ENCODE measurements at regions not wholly inside any gene's neighbourhood (a gene's known extent, or its start where the extent isn't known, plus 50 kb on each side); places are given as distances from the start of the nearest gene placed in this dataset.
"Not testable (repeated sequence)": the region's sequence is repeated elsewhere in the genome, so short reads cannot be mapped to it uniquely, and the experiment has no call there.

GRCh38 chr13:90447034-90447733, 900.3 kb upstream of the MIR17HG start:
- DNase-seq = no peak

DNA sequence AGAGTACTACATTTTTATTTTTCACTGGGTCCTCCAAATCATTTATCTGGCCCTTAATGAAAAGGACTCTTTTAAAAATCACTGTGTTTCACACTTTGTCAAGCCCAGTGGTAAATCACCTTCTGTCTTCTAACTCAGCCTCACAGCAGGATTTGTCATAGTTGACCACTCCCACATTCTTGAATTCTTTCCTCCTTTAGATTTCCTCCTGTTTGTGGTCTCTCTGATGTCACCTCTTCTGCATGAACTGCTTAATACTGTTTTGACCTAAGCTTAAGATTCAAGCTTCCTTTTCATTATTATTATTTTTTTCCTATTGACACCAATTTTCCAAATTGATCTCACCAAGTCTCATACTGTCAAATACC, 899.8 kb upstream of the MIR17HG start:
- DNase-seq = no peak

- no peak for DNase-seq
Measured at GRCh38 chr13:90448466-90449037, 898.9 kb upstream of the MIR17HG start.

DNA sequence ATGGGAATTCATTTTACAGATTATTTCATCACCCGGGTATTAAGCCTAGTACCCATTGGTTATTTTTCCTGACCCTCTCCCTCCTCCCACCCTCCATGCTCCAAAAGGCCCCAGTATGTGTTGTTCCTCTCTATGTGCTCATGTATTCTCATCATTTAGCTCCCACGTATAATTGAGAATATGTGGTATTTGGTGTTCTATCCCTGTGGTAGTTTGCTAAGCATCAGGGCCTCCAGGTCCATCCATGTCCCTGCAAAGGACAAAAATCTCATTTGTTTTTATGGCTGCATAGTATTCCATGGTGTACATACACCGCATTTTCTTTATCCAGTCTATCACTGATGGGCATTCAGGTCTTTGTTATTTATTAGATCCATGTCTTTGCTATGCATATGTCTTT, 894.1 kb upstream of the MIR17HG start:
- no peak for DNase-seq

- no peak for DNase-seq
Measured at GRCh38 chr13:90454002-90454636, 893.4 kb upstream of the MIR17HG start.

- no peak for DNase-seq
Measured at GRCh38 chr13:90455067-90455466, 892.4 kb upstream of the MIR17HG start.

DNA sequence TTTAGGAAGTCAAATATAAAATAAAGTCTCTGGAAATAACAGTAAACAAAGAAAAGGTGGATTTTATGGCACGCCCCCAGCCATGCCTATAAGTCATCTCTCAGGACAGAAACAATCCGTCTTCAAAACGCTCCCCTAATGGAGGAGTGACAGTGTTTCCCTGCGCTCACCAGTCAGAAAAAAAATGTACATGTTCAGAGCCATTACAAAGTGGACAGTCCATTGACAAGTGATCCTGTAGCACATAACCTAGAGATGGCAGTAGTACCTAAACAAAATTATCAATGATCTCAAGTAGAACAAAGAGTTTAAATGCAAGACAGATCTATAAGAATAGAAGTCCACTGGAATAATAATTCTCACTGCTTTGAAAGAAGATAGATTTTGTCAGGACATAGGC, 891.7 kb upstream of the MIR17HG start:
- no peak for DNase-seq

- no peak for DNase-seq
Measured at GRCh38 chr13:90461398-90461797, 886.1 kb upstream of the MIR17HG start.

DNA sequence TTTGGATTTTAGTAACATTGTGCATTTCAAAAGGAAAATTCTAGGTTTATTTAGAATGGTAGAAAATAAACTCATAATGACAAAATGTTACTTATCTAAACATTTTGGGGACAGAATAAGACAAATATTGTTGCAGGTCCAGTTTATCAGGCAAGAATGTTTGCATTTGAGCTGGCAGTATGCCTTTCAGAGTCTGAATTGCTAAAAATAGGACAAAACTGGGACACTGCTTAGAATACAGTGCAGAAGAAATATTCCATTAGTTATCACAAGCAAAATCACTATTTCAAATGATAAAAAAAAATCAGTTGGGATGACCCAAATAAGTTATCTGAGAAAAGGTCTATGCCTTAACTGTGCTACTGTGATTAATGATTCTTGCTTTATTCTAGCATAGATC, 870.3 kb upstream of the MIR17HG start:
- no peak for DNase-seq

- no peak for DNase-seq
Measured at GRCh38 chr13:90483906-90484305, 863.6 kb upstream of the MIR17HG start.

- no peak for DNase-seq
Measured at GRCh38 chr13:90485436-90485835, 862.1 kb upstream of the MIR17HG start.

DNA sequence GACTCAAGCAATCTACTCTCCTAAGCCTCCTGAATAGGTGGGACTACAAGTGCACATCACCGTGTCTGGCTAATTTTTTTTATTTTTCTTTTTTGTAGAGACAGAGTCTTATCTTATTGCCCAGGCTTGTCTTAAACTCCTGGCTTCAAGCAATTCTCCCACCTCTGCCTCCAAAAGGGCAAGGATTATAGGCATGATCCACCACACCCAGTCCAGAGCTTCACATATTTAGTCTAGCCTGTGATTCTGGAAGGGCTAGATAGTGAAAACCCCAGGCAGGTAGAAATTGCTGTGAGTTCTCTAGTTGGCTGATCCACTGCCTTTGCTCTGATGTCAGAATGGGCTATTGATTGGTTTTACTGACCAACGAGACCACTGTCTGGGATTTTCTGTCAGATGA, 854.6 kb upstream of the MIR17HG start:
- no peak for DNase-seq

DNA sequence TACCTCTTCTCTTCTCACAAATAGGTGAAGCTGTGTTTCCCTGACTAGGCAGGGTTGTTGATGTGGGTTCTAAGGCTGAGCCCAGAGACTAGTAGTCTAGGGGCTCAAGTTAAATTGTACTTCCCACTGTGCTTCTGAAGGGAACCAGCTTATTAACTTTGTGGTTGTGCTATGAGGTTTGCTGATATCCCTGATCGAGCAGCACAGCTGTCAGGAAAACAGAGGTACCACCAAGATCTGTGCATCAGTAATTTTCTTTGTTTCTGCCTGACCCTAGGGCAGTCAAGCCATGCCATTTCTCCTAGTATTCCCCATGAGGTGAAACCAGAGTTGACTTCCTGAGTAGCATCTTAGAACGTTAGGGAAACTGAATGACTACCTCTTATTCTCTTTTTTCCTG, 853.8 kb upstream of the MIR17HG start:
- DNase-seq = no peak

GRCh38 chr13:90494849-90495248, 852.6 kb upstream of the MIR17HG start:
- not testable (repeated sequence) for DNase-seq

GRCh38 chr13:90498096-90498495, 849.4 kb upstream of the MIR17HG start:
- DNase-seq = no peak

GRCh38 chr13:90498816-90499215, 848.7 kb upstream of the MIR17HG start:
- DNase-seq = no peak

GRCh38 chr13:90500569-90500968, 846.9 kb upstream of the MIR17HG start:
- DNase-seq = no peak

DNA sequence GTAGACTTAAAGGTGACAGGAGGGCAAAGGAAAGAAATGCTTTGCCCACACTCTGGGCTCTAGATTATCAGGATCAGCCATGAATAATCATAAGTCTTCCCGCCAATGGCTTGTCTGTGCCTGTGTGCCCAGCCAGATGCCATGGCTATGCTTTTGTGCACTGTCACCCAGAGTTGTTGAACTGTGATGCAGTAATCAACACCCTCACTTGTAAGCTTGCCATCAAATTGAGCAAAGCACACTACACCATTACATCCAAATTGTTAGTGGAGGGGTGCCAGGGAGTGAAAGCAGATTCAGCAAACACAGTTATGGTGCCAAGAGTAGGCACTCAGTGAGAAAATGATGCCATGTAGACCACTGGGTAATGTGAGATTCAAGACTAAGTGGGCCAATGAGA, 845.3 kb upstream of the MIR17HG start:
- no peak for DNase-seq

GRCh38 chr13:90502762-90503161, 844.7 kb upstream of the MIR17HG start:
- no peak for DNase-seq

DNA sequence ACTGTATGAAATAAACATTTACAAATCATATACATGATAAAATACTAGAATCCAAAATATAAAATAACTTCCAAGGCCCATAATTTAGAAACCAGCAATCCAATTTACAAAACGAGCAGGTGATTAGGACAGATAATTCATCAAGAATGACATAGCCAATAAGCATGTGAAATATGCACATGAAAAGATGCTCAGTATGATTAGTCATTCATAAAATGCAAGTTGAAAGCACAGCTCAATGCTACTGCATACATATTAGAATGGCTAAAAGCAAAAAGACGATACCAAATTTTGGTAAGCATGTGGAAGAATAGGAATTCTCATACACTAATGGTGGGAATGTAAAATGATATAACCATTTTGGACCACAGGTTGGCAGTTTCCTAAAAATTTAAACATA, 837.2 kb upstream of the MIR17HG start:
- DNase-seq = no peak

GRCh38 chr13:90511903-90512302, 835.6 kb upstream of the MIR17HG start:
- DNase-seq = no peak

DNA sequence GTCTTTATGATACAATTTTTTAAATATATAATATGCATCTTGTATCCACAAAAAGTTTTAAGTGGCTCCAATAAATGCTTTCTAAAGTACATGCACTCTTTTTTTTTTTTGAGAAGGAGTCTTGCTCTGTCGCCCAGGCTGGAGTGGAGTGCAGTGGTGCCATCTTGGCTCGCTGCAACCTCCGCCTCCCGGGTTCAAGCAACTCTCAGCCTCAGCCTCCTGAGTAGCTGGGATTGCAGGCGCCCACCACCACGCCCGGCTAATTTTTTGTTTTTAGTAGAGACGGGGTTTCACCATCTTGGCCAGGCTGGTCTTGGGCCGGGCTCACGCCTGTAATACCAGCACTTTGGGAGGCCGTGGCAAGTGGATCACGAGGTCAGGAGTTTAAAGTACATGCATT, 832.8 kb upstream of the MIR17HG start:
- DNase-seq = not testable (repeated sequence)

DNA sequence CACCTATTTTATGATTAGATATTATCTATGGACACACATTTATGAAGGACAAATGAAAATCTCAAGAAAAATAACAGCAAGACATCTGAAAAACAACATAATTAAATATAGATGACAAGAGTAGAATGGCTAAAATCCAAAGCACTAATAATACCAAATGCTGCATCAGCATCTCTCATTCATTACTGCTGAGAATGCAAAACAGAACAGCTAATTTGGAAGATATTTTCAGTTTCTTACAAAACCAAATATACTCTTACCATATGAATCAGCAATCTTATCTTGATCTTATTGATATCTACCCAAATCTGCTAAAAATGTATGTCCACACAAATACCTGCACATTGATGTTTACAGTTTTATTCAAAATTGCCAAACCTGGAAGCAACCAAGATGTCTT, 829.1 kb upstream of the MIR17HG start:
- no peak for DNase-seq

GRCh38 chr13:90519157-90519556, 828.3 kb upstream of the MIR17HG start:
- no peak for DNase-seq

DNA sequence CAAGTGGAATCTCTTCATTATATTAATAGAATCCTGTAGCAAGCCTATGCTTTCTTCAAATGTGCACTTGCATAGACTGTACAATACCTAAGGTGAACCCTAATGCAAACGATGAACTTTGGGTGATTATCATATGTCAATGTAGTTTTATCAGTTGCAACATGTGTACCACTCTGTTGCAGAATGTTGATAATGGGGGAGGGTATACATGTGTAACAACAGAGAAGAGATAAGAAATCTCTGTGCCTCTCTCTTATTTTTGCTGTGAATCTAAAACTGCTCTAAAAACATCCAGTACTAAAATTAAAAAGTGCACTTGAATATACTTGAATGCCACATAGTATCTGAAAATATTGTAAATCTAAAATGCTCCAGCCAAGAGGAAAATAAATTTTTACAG, 820.8 kb upstream of the MIR17HG start:
- DNase-seq = no peak
